CD4-positive, CD25-positive, alpha-beta regulatory T cell (primary cell): ENCODE measurements at regions not wholly inside any gene's neighbourhood (a gene's known extent, or its start where the extent isn't known, plus 50 kb on each side); places are given as distances from the start of the nearest gene placed in this dataset.
A peak's percentile ranks its signal among the peaks of the same experiment; 100 is the strongest.
"Not testable (repeated sequence)": the region's sequence is repeated elsewhere in the genome, so short reads cannot be mapped to it uniquely, and the experiment has no call there.

Experiments
- ATAC-seq, 2 donors: fragments of 150-1000 bp; cut with Tn5 transposase; one replicate each; pipeline ENCODE4 v1.10.0; 2021; ENCODE audit warnings: low read depth in 2 of 2, moderate number of reproducible peaks in 2 of 2, moderate library complexity in 1 of 2
- DNase-seq, 3 donors: peaks; one replicate each; pipeline versions ENCODE4 v3.0.0 to v3.0.0-alpha.2; 2012 to 2022; ENCODE audit warnings: mixed read lengths in 1 of 3
- H3K27ac ChIP-seq: one replicate; pipeline ENCODE4 v1.7.0; 2013; ENCODE audit warnings: mild to moderate bottlenecking, low read length; ENCODE audit not compliant: insufficient read depth, poor library complexity, severe bottlenecking
- H3K27me3 ChIP-seq: one replicate; pipeline ENCODE4 v1.7.0; 2013; ENCODE audit warnings: low read length; ENCODE audit not compliant: control insufficient read depth, insufficient read depth
- H3K36me3 ChIP-seq: one replicate; pipeline ENCODE4 v1.7.0; 2013; ENCODE audit warnings: mild to moderate bottlenecking, low read length, moderate library complexity; ENCODE audit not compliant: control insufficient read depth, insufficient read depth
- H3K4me1 ChIP-seq: 2 replicates; pipeline ENCODE4 v1.7.0; 2013; ENCODE audit warnings: mild to moderate bottlenecking, low read length; ENCODE audit not compliant: insufficient read depth, control insufficient read depth, poor library complexity, severe bottlenecking
- H3K4me3 ChIP-seq: one replicate; pipeline ENCODE4 v1.7.0; 2013; ENCODE audit warnings: low read depth, mild to moderate bottlenecking, low read length, moderate library complexity
- H3K9me3 ChIP-seq, 2 experiments: 1 replicate in 1 of 2; 2 replicates in 1 of 2; pipeline ENCODE4 v1.7.0; 2013; ENCODE audit warnings: low read length in 2 of 2, mild to moderate bottlenecking in 1 of 2, moderate library complexity in 1 of 2; ENCODE audit not compliant: control insufficient read depth in 2 of 2
- H3K27ac Mint-ChIP-seq, 3 donors: one replicate each; pipeline ENCODE4 v1.8.0; 2020 to 2022; ENCODE audit warnings: mild to moderate bottlenecking in 3 of 3, mixed read lengths in 3 of 3, moderate library complexity in 2 of 3
- H3K27me3 Mint-ChIP-seq: one replicate; pipeline ENCODE4 v1.8.0; 2022; ENCODE audit warnings: mild to moderate bottlenecking, mixed read lengths
- H3K36me3 Mint-ChIP-seq: one replicate; pipeline ENCODE4 v1.8.0; 2020; ENCODE audit warnings: mixed read lengths
- H3K4me1 Mint-ChIP-seq, 4 donors: one replicate each; pipeline ENCODE4 v1.8.0; 2020 to 2022; ENCODE audit warnings: mixed read lengths in 4 of 4, mild to moderate bottlenecking in 1 of 4
- H3K4me3 Mint-ChIP-seq, 4 donors: one replicate each; pipeline ENCODE4 v1.8.0; 2020 to 2022; ENCODE audit warnings: mild to moderate bottlenecking in 4 of 4, mixed read lengths in 4 of 4, moderate library complexity in 3 of 4
- H3K9me3 Mint-ChIP-seq, 7 donors: one replicate each; pipeline ENCODE4 v1.8.0; 2020 to 2022; ENCODE audit warnings: mixed read lengths in 7 of 7, mild to moderate bottlenecking in 3 of 7, moderate library complexity in 2 of 7

- not testable (repeated sequence) for H3K36me3 ChIP-seq, ATAC-seq, H3K4me1 ChIP-seq, H3K4me3 ChIP-seq, H3K36me3 Mint-ChIP-seq, H3K4me3 Mint-ChIP-seq, H3K4me1 Mint-ChIP-seq, H3K27me3 ChIP-seq, DNase-seq, H3K27me3 Mint-ChIP-seq, H3K27ac ChIP-seq, H3K9me3 ChIP-seq, H3K27ac Mint-ChIP-seq
- H3K9me3 Mint-ChIP-seq = peaks cover 0 to 12% (median 2%) of the 10 kb centered on the region in 7 donors
These were observed 612.0 kb downstream of the TTLL7 start for GRCh38 chr1:83386946-83387345.

DNA sequence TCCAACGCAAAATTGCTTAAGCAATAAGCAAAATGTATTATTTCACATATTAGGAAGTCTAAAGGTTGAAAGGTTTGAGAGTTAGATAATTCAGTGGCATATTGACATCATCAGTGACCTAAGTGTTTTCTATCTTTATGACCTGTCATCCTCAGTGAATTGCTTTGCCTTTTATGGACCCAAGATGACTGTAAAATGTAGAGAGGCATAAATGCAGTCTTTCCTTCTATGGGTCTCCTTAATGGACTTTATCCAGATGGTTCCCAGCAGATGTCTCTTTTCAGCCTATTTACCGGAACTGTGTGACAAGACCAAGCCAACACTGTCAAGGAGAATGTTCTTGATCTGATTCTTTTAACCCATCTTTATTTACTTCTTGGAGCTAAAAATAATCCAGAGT is 615.8 kb downstream of the TTLL7 start:
- H3K27me3 Mint-ChIP-seq, H3K27ac ChIP-seq, H3K27me3 ChIP-seq, ATAC-seq, H3K4me1 Mint-ChIP-seq, H3K4me3 Mint-ChIP-seq, H3K4me3 ChIP-seq, H3K36me3 ChIP-seq, DNase-seq, H3K9me3 ChIP-seq, H3K36me3 Mint-ChIP-seq, H3K4me1 ChIP-seq, H3K27ac Mint-ChIP-seq: not testable (repeated sequence)
- peaks cover 0 to 18% (median 2%) of the 10 kb centered on the region in 7 donors for H3K9me3 Mint-ChIP-seq

DNA sequence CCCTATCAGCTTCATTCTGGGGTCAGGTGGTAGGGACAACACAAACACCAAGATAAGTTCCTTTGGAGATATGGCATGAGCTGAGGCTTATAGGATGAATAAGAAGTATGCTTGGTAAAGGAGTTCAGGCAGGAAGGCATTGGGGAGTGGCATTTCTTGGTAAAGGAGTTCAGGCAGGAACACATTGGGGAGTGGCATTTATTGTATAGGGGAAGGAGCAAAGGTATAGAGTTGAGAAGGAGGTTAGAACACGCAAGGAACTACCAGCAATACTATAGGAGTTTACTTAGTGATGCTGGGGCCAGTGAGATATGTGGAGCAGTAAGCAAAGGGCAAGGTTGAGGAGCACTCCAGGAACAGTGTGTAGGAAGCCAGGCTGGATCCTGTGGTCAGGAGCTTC is 625.9 kb downstream of the TTLL7 start:
- H3K4me1 ChIP-seq, H3K4me3 Mint-ChIP-seq, H3K4me1 Mint-ChIP-seq, H3K27me3 Mint-ChIP-seq, H3K4me3 ChIP-seq, DNase-seq, H3K36me3 Mint-ChIP-seq, H3K9me3 Mint-ChIP-seq, H3K36me3 ChIP-seq, H3K27ac Mint-ChIP-seq, ATAC-seq, H3K27me3 ChIP-seq, H3K9me3 ChIP-seq, H3K27ac ChIP-seq: not testable (repeated sequence)

DNA sequence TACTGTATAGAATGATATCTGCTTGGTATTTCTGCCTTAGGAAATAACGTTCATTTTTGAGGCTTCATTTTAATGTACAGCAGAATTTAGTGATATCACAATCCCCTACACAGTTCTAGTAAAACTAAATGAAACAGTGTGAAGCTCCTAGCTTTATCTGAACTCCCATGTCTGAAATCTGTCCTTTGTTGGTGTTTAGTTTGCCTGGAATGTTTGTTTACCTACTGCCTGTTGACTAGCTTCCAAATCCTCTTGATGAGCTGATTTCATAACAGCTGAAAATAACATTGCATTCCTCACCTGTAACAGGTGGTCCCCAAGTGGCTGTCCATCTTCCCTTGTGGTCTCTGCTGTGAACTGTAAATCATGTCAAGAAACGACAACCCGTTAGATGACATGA is 629.1 kb downstream of the TTLL7 start:
- H3K9me3 Mint-ChIP-seq, H3K36me3 Mint-ChIP-seq, H3K27ac ChIP-seq, DNase-seq, H3K4me1 ChIP-seq, H3K27ac Mint-ChIP-seq, H3K9me3 ChIP-seq, H3K27me3 Mint-ChIP-seq, H3K27me3 ChIP-seq, ATAC-seq, H3K4me1 Mint-ChIP-seq, H3K36me3 ChIP-seq, H3K4me3 Mint-ChIP-seq, H3K4me3 ChIP-seq: not testable (repeated sequence)

DNA sequence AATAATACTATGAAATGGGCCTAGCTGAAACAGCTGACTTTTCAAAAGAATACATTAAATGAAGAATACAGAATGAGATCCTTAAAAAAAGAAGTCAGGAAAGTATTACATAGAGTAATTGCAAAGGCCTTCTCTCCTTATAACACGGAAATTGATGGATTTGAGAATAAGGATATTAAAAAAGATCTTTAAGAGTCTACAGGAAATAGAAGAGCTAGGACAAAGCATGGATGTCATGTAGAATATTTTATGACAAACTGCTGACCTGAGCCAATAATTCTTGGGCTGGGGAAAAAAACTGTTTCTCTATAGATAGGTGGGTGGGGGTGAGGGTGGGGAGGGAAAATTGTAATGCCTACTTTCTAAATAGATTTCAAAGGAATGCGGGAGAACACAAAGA is 633.6 kb downstream of the TTLL7 start:
- H3K4me3 ChIP-seq, H3K36me3 ChIP-seq, H3K9me3 ChIP-seq, ATAC-seq, H3K36me3 Mint-ChIP-seq, H3K4me1 Mint-ChIP-seq, H3K27me3 Mint-ChIP-seq, H3K4me3 Mint-ChIP-seq, DNase-seq, H3K27me3 ChIP-seq, H3K4me1 ChIP-seq, H3K9me3 Mint-ChIP-seq, H3K27ac ChIP-seq, H3K27ac Mint-ChIP-seq: not testable (repeated sequence)

DNA sequence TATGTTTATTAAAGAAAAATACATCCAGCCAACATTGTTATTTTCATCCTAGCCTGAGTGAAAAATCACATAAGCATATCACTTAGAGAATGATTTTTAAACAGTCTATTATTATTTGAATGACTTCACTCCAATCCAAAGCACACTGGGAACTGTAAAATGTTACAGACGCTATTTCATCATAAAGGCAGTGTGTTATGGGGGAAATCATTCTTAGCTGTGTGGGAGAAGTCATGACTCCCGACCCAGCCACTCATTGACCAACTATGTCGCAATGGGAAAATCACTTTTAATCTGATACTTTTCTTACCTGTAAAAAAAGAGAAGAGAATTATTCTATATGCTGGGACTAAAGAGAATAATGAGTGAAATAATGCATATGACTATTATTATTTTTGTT is 653.6 kb downstream of the TTLL7 start:
- not testable (repeated sequence) for DNase-seq, H3K9me3 Mint-ChIP-seq, H3K27me3 ChIP-seq, ATAC-seq, H3K9me3 ChIP-seq, H3K27ac ChIP-seq, H3K4me3 ChIP-seq, H3K27me3 Mint-ChIP-seq, H3K36me3 Mint-ChIP-seq, H3K4me1 Mint-ChIP-seq, H3K4me3 Mint-ChIP-seq, H3K36me3 ChIP-seq, H3K4me1 ChIP-seq, H3K27ac Mint-ChIP-seq

DNA sequence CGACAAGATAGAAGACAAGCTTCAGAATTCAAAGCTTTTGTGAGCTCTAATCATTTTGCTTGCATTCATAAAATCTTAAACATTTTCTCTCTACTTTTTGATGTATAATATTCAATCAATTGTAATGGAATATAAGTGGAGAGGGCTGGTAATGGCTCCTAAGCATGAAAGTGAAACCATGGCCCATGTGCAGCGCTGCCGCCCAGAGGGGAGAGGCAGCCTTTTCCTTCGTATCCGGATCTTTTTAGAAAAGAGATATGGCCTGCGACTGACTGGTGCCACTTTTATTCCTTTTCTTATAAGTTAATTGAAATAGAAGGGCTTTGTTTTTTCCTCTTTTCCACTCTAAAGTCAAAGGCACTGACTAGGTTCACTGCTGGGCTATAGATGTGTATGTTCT is 655.2 kb downstream of the TTLL7 start:
- H3K9me3 Mint-ChIP-seq, H3K4me1 ChIP-seq, H3K4me1 Mint-ChIP-seq, H3K36me3 ChIP-seq, H3K27me3 Mint-ChIP-seq, H3K36me3 Mint-ChIP-seq, H3K27ac ChIP-seq, H3K27me3 ChIP-seq, H3K9me3 ChIP-seq: not testable (repeated sequence)
- Mint-ChIP-seq H3K27ac (peak overlapping the region in 1 of 3 donors; percentile 8), H3K4me3 (peak overlapping the region in 3 of 4 donors; percentile 32 to 58 (median 46))
- DNase-seq (peak in 1 of 3 donors; percentile 1), ATAC-seq (peak in 1 of 2 donors; percentile 53)
- H3K4me3 ChIP-seq = peak overlapping the region; percentile 55

GRCh38 chr1:83342995-83343394 is 655.9 kb downstream of the TTLL7 start:
- not testable (repeated sequence) for H3K27ac Mint-ChIP-seq

More at GRCh38 chr1:83342995-83343394, 655.9 kb downstream of the TTLL7 start:
- not testable (repeated sequence) for H3K27me3 ChIP-seq, H3K36me3 Mint-ChIP-seq, H3K9me3 Mint-ChIP-seq, H3K4me3 ChIP-seq, H3K4me3 Mint-ChIP-seq, H3K36me3 ChIP-seq, DNase-seq, ATAC-seq, H3K4me1 ChIP-seq, H3K27me3 Mint-ChIP-seq, H3K4me1 Mint-ChIP-seq, H3K27ac ChIP-seq, H3K9me3 ChIP-seq
